GM19238 (cell line): ENCODE measurements at regions not wholly inside any gene's neighbourhood (a gene's known extent, or its start where the extent isn't known, plus 50 kb on each side); places are given as distances from the start of the nearest gene placed in this dataset.

Source experiments
- DNase-seq: peaks from one replicate; pipeline ENCODE4 v3.0.0; 2011; ENCODE audit warnings: low spot score; ENCODE audit not compliant: insufficient read length

- no peak for DNase-seq
Observed at GRCh38 chr21:35652196-35652595, 408.1 kb downstream of the SETD4 start.

DNA sequence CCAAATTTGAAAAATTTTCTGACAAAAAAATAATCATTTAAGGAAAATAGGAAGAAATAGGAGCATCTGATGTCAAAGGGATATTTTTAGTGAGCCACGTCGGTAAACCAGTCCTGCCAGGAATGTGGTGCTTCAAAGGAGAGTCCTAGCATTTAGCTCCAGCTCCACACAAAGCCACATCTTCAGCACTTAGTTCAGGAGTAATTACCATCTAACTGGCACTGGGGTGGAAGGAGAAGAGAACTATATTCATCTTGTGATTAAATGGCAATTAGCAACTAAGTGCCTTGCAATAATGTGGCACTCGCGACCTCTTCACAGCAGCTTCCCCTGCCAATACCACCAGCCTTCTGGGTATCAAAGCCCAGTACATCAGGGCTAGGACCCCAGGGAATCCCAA is 409.1 kb downstream of the SETD4 start:
- DNase-seq = no peak

DNA sequence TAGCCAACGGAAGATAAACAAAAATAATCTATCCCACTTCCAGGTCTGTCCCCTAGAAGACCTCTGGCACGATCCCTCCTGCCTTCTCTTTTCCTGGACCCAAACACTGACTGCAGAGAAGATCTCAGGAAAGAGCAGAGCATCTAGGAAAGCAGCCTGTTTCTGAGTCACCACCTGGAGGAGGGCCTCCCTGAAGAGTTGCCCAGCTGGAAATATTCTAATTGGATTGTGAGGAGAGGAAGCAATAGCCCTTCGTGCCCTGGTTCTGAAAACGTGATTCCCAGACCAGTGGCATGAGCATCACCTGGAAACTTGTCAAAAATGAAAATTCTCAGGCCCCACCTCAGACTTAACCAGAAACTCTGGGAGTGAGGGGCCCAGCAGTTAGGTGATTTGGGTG is 411.1 kb downstream of the SETD4 start:
- no peak for DNase-seq

DNA sequence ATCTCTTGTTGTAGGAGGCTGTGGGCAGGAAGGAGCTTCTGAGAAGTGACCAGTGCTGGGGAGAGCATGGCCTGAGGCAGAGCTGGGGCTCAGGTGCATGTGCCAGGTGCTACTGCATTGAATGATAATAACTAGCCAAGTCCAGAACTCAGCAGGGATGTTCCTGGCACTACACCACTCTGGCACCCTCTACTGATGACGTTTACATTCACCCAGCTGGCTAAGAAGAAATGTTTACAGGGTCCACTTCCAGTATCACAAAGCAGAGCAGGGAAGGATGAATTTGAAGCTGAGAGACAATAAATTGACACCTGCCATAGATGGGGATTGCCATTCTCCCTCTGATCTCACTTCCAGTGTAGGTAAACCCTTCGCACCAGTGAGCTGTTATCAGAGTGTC is 411.8 kb downstream of the SETD4 start:
- DNase-seq = no peak

GRCh38 chr21:35646606-35647005 is 413.7 kb downstream of the SETD4 start:
- DNase-seq = no peak

DNA sequence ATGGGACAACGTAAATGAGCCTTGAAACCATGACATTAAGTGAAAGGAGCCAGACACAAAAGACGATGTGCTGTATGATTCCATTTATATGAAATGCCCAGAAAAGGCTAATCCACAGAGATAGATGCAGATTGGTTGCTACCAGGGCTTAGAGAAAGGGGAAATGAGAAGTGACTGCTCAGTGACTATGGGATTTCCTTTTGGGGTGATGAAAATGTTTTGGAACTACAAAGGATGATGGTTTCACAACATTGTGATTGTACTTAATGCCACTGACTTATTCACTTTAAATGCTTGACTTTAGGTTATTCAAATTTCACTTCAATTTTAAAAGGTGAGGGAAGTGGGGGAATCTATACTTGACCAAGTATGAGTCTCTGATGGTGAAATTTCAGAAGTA is 414.3 kb downstream of the SETD4 start:
- no peak for DNase-seq

DNA sequence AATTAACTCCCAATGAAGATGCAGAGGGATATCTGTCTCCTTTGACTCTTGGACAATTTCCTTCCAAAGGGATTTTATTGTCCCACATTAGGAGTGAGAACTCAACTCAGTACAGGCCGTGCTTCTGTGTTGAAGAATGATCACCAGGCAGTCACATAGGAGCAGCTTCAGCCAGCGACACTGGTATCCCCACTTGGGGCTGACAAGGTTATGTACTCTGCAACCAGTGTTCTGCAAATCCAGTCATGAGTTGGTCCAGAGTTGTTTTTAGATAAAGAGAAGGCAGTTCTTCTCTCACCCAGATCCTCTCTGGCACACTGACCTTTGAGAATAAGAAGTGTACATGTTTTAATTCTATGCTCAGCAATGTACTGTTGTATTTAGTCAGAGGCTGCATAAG is 415.8 kb downstream of the SETD4 start:
- DNase-seq = no peak

- no peak for DNase-seq
Observed at GRCh38 chr21:35643176-35643575, 417.1 kb downstream of the SETD4 start.

- DNase-seq = no peak
Observed at GRCh38 chr21:35641271-35642016, 418.9 kb downstream of the SETD4 start.

DNA sequence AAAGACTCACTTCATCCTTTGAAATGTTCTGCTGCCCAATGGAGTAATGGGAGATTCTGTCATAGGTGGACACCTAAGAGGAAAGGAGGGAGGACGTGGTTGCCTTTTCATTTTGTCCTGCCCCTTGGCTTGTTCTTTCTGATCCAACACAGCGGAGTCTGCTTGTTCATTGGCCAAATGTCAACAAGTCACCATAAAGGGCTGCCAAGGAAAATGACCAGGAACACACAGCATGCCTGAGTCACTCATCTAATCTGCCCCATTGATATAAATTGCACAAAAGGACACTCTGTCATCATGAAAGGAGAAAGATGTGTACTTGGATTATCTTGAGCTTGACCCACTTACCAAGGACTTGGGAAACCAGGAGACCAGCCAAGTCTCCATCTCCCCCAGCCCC is 422.9 kb downstream of the SETD4 start:
- no peak for DNase-seq

DNA sequence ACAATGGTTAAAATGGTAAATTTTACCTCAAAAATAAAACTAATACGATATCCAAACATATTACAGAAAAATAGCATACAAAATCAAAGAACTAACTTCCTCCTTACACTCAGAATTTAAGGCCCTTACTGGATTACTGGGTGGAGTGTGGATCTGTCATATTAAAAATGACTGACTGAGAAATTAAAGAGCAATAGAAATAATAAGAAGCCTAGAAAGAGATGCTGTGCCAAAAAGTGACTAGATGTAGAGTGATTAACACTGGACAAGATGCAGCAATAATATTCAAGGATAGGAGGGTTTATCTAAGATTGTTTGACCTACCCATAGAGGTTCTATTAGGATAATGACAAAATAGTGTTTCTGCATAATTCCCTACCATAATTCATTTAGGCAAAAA is 424.3 kb downstream of the SETD4 start:
- no peak for DNase-seq

DNA sequence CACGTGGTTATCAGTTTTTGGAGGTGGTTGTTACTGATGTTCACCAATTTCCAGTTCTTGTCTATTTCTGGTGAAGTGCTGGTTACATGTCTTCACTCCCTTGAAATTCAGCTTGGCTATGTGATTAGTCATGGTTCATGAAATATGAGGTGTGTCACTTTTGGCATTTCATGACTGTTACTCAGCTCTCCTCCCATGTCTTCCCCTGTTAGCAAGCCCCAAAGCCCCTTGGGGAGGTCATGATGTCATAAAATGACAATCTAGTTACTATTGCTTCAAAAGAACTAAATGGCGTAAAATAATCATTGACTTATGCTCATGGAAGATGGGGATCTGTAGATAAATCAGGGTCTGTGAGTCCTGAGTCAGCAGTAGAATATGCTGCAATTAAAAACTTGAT is 425.1 kb downstream of the SETD4 start:
- no peak for DNase-seq

DNA sequence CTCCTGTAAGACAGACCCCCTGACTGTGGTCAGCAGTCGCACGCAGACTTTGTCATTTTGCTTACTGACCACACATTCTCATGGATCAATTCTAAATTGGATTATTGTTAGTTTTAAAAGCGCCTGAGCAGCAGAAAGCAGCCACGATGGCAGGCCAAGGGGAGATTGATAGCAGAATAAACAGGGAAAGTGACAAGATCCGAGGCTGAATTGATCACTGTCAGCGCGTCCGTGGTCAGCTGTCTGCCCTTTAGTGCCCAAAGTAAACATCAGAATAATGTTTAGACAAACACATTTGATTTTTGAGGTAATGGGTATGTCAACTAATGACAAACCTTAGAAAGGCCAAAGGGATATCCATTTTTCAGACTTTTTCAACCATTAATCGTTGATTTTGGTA is 426.8 kb downstream of the SETD4 start:
- no peak for DNase-seq

- no peak for DNase-seq
Observed at GRCh38 chr21:35632711-35633110, 427.6 kb downstream of the SETD4 start.

DNA sequence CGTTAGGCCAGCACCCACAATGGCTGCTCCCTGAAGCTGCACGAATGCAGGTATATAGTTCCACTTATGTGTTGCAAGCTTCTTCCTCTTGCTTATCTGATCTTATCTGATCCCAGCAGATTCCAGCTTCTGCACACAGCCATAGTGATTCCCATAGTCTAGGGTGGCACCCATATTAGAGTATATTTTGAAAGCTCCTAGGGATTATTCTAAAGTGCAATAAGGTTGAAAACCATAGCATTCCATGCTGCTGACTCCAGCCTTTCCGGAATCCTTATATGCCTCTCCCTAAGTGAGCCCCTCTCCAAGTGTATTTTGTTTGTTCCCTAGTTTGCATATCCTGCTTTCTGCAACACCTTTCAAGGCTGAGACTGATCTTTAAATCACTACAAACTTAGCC is 432.0 kb downstream of the SETD4 start:
- DNase-seq = no peak

DNA sequence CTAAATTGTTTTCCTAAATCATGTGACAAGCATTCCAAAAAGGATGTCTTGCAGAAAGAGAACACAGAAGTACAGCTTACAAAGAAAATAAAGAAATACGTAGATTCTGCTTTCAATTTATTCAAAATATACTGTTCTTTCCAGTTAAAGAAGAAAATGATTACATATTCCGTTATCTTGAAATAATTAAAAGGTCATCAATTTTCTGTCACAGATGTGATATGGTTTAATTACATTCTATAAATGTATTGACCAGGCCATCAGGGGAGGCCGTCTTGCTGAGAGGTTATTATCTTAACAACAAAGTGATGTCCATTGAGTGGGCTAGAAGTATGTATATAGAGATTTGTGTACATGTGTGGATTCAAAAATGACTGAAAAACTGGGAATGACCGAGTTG is 432.9 kb downstream of the SETD4 start:
- no peak for DNase-seq

- DNase-seq = no peak
Observed at GRCh38 chr21:35625576-35625975, 434.8 kb downstream of the SETD4 start.

DNA sequence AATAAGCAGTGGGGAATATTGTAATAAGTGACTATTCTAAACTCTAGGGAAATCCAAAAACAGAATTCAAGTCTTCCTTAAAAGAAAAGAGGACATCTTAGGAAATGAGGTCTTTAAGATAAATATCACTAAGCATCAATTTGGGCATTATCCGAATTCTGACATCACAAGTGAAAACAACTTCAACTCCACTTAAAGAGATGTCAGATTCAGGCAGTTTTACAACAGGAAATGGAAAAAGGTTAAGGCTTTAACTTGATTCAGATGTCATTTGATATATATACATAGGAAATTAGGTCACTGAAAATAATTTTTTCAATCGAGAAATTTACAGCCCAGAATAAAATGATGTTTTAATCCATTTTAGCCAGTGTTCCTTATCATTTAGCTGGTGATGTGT is 435.4 kb downstream of the SETD4 start:
- no peak for DNase-seq

- no peak for DNase-seq
Observed at GRCh38 chr21:35622612-35623011, 437.7 kb downstream of the SETD4 start.

- DNase-seq = no peak
Observed at GRCh38 chr21:35619184-35619583, 441.1 kb downstream of the SETD4 start.

GRCh38 chr21:35617491-35617890 is 442.8 kb downstream of the SETD4 start:
- no peak for DNase-seq

DNA sequence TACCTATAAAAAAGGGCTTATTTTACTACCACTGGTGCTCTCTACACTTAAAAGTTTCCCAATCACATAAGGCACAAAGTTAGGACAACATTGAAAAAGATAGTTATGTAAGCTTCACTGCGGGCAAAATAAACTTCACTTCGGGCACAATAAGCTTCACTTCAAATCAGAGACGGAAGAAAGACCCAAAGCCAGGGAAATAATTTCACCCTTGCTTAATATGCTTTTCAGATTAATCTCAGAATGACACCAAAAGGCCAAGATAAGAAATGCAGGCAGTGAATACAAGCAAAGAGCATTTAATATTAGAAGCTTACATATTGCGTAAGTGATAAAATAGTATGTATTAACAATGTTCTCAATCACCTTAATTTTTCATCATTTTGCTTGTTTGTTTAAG is 444.2 kb downstream of the SETD4 start:
- DNase-seq = no peak

GRCh38 chr21:35615325-35615724 is 445.0 kb downstream of the SETD4 start:
- no peak for DNase-seq

DNA sequence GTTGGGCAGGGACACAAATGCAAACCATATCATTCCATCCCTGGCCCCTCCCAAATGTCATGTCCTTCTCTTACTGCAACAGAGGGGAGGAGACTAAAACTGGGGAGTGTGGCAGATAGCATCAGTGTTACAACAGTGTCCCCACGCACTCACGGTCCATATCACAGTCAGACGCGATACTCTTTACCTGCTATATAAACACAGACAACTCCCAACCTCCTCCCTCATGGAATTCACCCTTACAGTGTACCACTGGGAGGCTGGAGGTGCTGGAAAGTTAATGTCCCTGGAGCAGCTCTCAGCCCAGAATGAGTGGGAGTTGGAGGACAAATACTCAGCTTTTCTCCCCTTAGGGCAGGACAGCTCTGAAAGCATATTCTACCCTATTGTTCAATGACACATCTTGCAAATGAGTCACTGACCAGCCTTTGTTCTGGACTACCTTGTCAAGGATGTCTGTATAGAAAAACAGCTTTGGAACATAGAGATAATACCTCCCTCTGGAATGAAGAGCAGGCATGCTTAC is 445.9 kb downstream of the SETD4 start:
- no peak for DNase-seq
